ENCODE measurements at regions not wholly inside any gene's neighbourhood (a gene's known extent, or its start where the extent isn't known, plus 50 kb on each side); places are given as distances from the start of the nearest gene placed in this dataset.

DNA sequence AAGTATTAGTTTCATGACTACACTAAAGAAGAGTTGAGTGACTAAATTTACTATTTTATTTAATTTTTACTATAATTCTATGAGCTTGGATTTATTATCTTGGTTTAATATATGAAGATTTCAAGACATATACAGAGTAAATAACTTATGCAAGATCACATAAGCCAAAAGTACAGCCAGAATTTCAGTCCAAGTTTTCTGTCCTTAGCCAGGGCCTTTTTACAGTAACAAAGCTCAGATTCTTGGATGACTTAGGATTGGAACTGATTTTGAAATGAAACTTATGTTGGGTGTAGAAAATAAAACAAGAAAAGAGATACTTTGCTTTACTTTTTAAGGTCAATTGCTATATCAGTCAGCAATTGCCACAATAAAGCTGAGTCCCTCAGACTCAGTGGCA lies 170.3 kb downstream of the MARCHF11 start:
- no peak for TF ChIP-seq CTCF (conservative IDR thresholded peaks at IDR 0.05)
- TF ChIP-seq ZFX (IDR thresholded peaks at IDR 0.05) = no peak

Data from C4-2B (cell line).